ENCODE measurements at regions not wholly inside any gene's neighbourhood (a gene's known extent, or its start where the extent isn't known, plus 50 kb on each side); places are given as distances from the start of the nearest gene placed in this dataset.
"Not testable (repeated sequence)": the region's sequence is repeated elsewhere in the genome, so short reads cannot be mapped to it uniquely, and the experiment has no call there.

GRCh38 chr12:5268424-5269210 lies 163.3 kb upstream of the NTF3 start:
- DNase-seq = no peak

- DNase-seq = no peak
Measured at GRCh38 chr12:5269846-5270245, 162.1 kb upstream of the NTF3 start.

- peak; percentile 67 for DNase-seq
Measured at GRCh38 chr12:5272018-5272785, 159.7 kb upstream of the NTF3 start.

GRCh38 chr12:5273709-5274108 lies 158.2 kb upstream of the NTF3 start:
- no peak for DNase-seq

- DNase-seq = no peak
Measured at GRCh38 chr12:5276327-5276880, 155.5 kb upstream of the NTF3 start.

GRCh38 chr12:5280086-5280485 lies 151.8 kb upstream of the NTF3 start:
- no peak for DNase-seq

DNA sequence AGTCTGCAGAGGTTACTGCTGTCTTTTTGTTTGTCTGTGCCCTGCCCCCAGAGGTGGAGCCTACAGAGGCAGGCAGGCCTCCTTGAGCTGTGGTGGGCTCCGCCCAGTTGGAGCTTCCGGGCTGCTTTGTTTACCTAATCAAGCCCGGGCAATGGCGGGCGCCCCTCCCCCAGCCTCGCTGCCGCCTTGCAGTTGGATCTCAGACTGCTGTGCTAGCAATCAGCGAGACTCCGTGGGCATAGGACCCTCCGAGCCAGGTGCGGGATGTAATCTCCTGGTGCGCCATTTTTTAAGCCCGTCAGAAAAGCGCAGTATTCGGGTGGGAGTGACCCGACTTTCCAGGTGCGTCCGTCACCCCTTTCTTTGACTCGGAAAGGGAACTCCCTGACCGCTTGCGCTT lies 141.5 kb upstream of the NTF3 start:
- DNase-seq = not testable (repeated sequence)

DNA sequence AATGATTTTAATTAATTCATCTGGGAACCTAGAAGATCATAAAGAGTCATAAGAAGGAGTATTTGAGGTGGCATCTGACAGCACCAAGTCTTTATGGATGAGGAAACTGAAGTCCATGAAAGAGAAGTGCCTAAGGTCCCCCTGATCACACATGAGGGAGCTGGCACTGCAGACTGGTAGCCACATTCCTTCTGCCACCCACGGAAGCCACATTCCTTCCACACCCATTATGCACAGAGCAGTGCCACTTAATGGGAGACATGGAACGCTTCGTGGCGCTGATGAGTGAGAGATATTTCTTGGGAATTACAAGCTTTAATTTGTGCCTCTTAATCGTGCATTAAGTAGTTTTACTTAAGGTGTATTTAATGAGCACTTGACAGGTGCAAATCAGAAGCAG lies 139.3 kb upstream of the NTF3 start:
- DNase-seq = no peak

DNA sequence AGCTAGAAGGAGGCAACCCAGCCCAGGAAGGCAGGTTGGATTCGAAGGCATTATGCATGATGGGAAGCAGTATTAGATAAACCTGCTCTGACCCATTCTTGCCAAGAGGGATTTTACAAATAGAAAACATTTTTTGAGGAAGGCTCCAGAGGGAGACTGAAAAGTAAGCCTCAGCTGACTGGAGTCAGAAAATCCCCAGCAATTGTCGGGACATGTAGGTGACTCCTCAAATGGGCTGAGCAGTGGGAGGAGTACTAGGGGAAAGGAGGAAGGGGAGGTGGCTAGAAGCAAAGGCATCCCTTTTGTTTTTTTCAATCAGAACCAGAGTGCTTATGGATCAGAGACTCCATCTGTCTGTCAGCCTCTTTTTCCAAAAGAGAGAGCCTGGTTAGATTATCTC lies 138.1 kb upstream of the NTF3 start:
- no peak for DNase-seq

DNA sequence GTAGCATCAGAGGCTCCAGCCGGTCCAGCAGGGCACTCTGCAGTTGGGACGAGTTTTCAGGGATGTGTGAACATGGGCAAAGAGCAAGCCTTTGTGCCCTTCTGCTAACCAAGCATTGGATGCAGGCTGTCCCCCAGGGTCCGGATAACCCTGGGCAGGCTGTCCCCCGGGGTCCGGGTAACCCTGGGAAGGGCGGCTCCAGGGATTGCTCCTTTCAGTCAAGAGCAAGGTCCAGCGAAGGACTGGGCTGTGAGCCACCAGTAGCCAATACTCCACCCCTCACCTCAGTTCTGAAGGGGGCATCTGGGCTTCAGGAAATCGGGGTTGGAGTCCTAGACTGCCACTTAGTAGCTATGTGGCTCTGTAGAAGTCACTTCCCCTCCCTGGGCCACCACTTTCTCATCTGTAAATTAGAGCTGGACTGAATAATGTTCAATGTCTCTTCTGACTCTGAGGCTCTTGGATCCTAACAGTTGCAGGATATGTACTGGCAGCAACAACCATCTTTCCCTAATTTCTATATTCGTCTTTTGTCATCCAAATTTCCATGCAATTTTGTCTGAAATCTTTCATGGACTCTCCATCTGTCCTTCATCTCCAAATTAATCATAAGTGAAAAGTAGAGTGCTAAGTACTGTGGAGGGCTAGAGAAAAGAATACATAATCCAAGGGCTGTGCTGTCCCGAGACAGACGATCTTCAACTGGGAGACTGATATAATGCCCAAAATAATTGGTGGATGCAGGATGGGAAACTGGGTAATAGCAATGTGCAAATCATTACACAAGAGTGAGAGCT lies 137.4 kb upstream of the NTF3 start:
- DNase-seq = no peak

- no peak for DNase-seq
Measured at GRCh38 chr12:5295151-5295550, 136.8 kb upstream of the NTF3 start.

DNA sequence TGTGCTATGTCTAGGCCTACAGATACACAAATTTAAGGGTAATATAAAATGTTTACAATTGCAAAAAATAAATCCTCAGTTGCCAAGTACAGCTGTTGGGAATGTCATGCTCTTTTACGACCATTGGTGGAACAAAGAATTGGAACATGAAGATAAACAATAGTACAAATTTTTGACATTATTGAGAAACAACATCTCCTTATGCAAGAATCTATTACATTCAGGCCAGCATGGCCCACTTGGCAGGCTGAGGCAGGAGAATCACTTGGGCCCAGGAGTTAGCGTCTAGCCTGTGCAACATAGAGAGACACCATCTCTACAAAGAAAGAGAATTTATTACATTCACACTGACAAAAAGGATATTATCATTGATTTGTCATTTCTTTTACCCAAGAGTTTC lies 135.9 kb upstream of the NTF3 start:
- no peak for DNase-seq

DNA sequence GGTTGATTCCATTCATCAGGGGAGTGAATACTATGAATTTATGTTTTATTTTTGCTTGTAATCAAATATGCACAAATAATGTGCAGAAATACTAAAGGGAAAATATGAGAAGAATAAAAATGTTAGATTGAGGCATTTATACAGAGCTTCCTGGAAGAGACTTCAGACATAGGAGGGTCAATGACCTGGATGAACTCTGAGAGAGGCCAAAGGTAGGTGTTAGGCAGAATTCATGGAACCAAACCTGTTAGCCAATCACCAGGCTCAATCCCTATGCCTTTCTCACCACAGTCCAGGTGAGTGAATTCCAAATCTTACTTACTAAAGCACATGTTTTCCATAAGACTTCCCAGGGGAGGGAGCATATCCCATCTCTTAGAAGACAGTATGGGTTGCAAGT lies 130.4 kb upstream of the NTF3 start:
- DNase-seq = no peak

- DNase-seq = no peak
Measured at GRCh38 chr12:5305425-5305824, 126.5 kb upstream of the NTF3 start.

DNA sequence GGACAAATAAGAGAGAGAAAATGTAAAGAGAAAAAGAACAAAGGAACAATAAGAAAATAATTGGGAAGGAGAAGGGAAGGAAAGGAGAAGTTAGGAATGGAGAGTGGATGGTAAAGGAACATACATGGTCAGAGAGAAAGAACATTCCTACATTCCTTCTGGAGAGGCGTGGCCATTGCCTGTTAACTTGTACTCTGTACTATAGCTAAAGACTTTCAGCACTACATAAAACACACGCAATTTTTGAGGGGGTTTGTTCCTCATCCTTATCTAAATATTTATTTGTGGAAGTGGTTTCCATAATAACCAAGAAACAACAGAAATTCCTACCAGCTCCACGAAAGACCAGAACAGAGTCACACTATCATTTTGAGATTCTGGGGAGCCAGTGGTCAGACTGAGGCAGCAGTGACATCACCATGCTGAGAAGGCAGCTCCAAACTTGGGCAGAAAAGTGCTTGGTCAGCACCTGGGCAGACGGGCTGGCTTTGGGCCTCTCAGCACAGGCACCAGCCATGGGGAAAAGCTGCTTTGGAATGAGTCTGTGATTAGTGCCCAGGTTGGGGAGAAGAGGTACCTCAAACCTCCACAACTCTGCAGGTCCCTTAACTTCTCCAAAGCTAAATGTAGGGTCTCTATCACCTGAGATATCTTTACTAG lies 125.9 kb upstream of the NTF3 start:
- DNase-seq = peak; percentile 4

DNA sequence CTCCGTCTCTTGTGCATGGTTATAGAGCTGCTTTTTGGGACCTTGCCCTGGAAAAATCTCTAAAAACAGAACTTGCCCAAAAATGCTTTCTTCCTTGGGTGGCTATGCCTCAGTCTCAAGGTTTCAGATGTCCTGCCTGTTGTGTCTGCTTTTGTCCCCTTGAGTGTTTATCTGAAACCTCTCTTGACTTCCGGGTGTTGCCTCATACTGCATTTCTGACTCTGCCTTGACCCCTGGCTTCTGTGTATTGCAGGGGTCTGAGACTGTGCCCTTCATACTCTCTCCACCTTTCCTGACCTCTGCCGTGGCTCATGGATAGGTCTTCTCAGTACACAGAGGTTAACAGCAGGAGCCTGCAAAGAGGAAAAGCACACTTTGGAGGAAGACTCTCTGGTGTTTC lies 124.8 kb upstream of the NTF3 start:
- DNase-seq = no peak

- no peak for DNase-seq
Measured at GRCh38 chr12:5308216-5308615, 123.7 kb upstream of the NTF3 start.

GRCh38 chr12:5308996-5309395 lies 122.9 kb upstream of the NTF3 start:
- DNase-seq = no peak

- no peak for DNase-seq
Measured at GRCh38 chr12:5309654-5310053, 122.3 kb upstream of the NTF3 start.

- no peak for DNase-seq
Measured at GRCh38 chr12:5310151-5310550, 121.8 kb upstream of the NTF3 start.

DNA sequence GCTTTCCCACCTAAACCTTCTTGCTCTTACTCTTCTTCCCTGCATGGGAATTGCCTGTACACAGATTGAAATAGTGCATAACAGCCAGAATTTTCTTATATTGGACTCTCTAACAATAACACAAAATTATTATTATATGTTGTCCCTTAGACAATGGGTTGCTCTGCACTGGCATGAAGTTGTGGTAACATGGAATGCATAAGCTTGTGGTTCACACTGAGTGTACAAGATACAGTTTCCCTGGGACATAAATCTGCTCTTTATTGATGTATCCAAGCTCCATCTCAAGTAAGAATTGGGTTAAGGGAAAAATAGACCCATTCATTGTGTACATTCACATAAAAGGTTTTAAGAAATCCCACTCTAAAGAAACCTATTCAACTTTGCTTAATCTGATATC lies 114.4 kb upstream of the NTF3 start:
- DNase-seq = peak; percentile 11

GRCh38 chr12:5318874-5319273 lies 113.0 kb upstream of the NTF3 start:
- peak; percentile 78 for DNase-seq

Measured in fibroblast of upper back skin (primary cell).